AG09319 (cell line): ENCODE measurements at regions not wholly inside any gene's neighbourhood (a gene's known extent, or its start where the extent isn't known, plus 50 kb on each side); places are given as distances from the start of the nearest gene placed in this dataset.

Source experiments
- DNase-seq: peaks from one replicate; pipeline ENCODE4 v3.0.0-alpha.2; 2010; ENCODE audit warnings: low read depth; ENCODE audit errors: extremely low read depth
- CTCF ChIP-seq: IDR thresholded peaks from 2 replicates; pipeline ENCODE4 v1.5.1; 2011; ENCODE audit warnings: low read depth, mild to moderate bottlenecking, inconsistent platforms, low read length, moderate library complexity

GRCh38 chr5:18403941-18404438, 769.7 kb downstream of the TAF11L14 start:
- TF ChIP-seq CTCF, result no peak
- DNase-seq, result no peak

DNA sequence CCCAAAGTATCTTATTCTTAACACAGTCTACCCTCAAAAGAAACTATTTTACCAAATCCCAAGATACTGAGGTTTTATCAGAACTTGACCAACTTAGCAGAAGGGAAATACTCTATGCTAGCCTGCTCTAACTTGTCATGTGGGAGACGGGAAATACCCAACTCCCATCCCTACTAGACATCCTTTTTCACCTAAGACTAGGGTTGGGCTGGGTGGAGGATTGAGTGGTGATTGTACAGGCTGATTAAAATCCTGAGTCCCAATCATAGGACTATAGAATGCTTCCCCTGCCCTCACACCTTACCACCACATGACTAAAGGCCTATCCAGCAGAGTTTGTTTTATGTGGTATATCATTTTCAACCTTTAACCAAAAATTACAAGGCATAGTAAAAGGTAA, 786.5 kb downstream of the TAF11L14 start:
- no peak for DNase-seq
- no peak for TF ChIP-seq CTCF

DNA sequence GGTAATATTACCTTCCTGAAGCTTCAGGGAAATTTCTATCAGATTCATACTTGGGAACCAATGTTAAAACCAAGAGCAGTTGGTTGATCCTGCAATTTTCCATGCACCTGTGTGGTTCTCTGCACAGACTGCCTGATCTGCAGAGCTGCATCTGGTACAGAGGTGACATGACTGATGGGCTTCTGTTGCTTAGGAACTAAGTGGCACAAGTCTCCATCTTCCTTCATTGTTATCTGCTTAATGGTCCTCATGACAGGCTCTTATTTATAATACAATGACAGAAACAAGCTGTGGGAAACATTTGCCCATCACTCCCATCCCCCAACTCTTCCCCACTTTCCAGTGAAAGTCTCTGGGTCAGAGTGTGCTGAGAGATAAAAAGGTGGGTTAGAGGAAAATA, 799.1 kb downstream of the TAF11L14 start:
- no peak for TF ChIP-seq CTCF

GRCh38 chr5:18438126-18438525, 803.9 kb downstream of the TAF11L14 start:
- no peak for TF ChIP-seq CTCF
- no peak for DNase-seq

More for the DNA sequence above, 799.1 kb downstream of the TAF11L14 start:
- no peak for DNase-seq

GRCh38 chr5:18455521-18455920, 821.3 kb downstream of the TAF11L14 start:
- DNase-seq, result no peak
- TF ChIP-seq CTCF, result no peak

GRCh38 chr5:18457255-18457654, 823.0 kb downstream of the TAF11L14 start:
- no peak for DNase-seq
- no peak for TF ChIP-seq CTCF

- no peak for TF ChIP-seq CTCF
- DNase-seq, result no peak
Observed at GRCh38 chr5:18461766-18462165, 827.5 kb downstream of the TAF11L14 start.
